GM12873 (cell line): ENCODE measurements at regions not wholly inside any gene's neighbourhood (a gene's known extent, or its start where the extent isn't known, plus 50 kb on each side); places are given as distances from the start of the nearest gene placed in this dataset.

Source experiments
- CTCF ChIP-seq: IDR thresholded peaks from 2 replicates; pipeline ENCODE4 v1.5.1; 2012; ENCODE audit warnings: low read depth, mild to moderate bottlenecking, moderate library complexity, low read length, control low read depth; ENCODE audit not compliant: insufficient read depth; ENCODE audit errors: missing control alignments

DNA sequence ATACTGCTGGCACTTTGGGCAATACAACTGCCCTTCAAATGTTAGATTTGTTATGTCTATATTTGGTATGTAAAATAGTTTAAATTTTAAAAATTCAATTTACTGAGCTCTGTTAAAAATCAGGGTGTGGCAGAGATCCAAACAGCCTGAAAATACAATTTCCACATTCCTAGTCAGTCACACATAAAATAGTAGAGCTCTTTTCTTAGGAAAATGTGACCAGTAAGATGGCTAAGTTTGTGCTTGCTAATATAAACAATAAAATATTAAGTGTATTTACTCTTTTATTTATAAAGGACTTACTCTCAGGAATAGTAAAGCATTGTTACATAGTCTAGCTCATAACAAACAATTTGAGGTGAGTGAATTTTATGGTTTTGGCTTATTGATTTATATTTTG lies 200.2 kb downstream of the DKK2 start:
- TF ChIP-seq CTCF, result no peak

- TF ChIP-seq CTCF, result no peak
These were observed 205.2 kb downstream of the DKK2 start for GRCh38 chr4:106830879-106831278.

- TF ChIP-seq CTCF, result no peak
These were observed 217.3 kb downstream of the DKK2 start for GRCh38 chr4:106818764-106819163.

- no peak for TF ChIP-seq CTCF
These were observed 219.6 kb downstream of the DKK2 start for GRCh38 chr4:106816496-106816895.

DNA sequence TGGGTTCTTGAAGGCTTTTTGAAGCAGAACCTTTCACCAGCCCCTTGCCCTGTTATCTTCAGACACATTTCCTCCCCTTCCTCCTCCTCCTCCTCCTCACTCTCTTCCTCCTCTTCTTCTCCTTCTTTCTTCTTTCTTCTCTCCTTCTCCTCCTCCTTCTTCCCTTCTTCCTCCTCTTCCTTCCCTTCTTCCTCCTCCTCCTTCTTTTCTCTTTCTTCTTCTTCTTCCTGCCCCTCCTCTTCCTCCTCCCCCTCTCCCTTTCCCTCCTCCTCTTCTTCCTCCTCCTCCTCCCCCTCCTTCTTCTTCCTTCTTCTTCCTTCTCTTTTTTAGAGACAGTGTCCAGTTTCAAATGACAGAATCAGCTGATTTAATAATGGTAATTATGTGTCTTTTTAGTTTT lies 226.0 kb downstream of the DKK2 start:
- no peak for TF ChIP-seq CTCF

GRCh38 chr4:106809076-106809475 lies 227.0 kb downstream of the DKK2 start:
- no peak for TF ChIP-seq CTCF

GRCh38 chr4:106806158-106806797 lies 229.8 kb downstream of the DKK2 start:
- TF ChIP-seq CTCF, result no peak

DNA sequence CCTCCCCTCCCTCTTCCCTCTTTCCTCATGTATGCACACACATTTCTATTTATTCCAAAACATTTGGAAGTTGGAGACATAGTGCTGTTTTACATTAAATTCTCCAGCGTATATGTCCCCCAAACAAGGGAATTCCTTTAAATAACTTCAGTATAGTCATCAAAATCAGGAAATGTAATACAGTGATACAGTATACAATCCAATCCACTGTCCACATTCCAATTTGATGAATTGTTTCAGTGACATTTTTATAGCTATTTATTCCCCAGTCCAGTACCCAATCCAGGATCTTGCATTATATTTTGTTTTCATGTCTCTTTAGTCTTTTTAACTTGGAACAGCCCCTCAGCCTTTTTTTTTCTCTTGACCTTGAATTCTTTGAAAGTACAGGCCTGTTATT lies 233.0 kb downstream of the DKK2 start:
- TF ChIP-seq CTCF, result no peak
